GM12878 (cell line): ENCODE measurements at regions not wholly inside any gene's neighbourhood (a gene's known extent, or its start where the extent isn't known, plus 50 kb on each side); places are given as distances from the start of the nearest gene placed in this dataset.

Source experiments
- BCL11A ChIP-seq: IDR thresholded peaks from 2 replicates; pipeline ENCODE4 v1.6.1; 2011; ENCODE audit warnings: low read depth, low read length
- CEBPB ChIP-seq, 2 experiments: fragments of 150-350 bp in 1 of 2; IDR thresholded peaks; 2 replicates each; pipeline ENCODE4 v1.6.1; 2012 to 2014; ENCODE audit warnings: low read depth in 2 of 2, low read length in 2 of 2, borderline replicate concordance in 1 of 2, inconsistent platforms in 1 of 2
- DPF2 ChIP-seq: fragments of 450-650 bp; IDR thresholded peaks from 2 replicates; pipeline ENCODE4 v1.6.1; 2017; ENCODE audit warnings: mild to moderate bottlenecking
- EGR1 ChIP-seq, 2 experiments: IDR thresholded peaks; 1 replicate in 1 of 2; 2 replicates in 1 of 2; pipeline ENCODE4 v1.6.1; 2011 to 2012; ENCODE audit warnings: low read depth in 2 of 2, low read length in 2 of 2, borderline replicate concordance in 1 of 2, mild to moderate bottlenecking in 1 of 2, moderate library complexity in 1 of 2
- MXI1 ChIP-seq: fragments of 150-350 bp; IDR thresholded peaks from 2 replicates; pipeline ENCODE4 v1.6.1; 2011; ENCODE audit warnings: low read depth, mild to moderate bottlenecking, inconsistent platforms, low read length, improper control_type of control experiment
- NKRF ChIP-seq: fragments of 450-650 bp; conservative IDR thresholded peaks from 2 replicates; pipeline ENCODE4 v1.6.1; 2017; ENCODE audit warnings: mild to moderate bottlenecking, moderate library complexity
- NRF1 ChIP-seq: conservative IDR thresholded peaks from 2 replicates; pipeline ENCODE4 v1.6.1; 2011; ENCODE audit warnings: mild to moderate bottlenecking, low read depth, low read length, improper control_type of control experiment
- RBBP5 ChIP-seq: fragments of 200-600 bp; sonication (generic); conservative IDR thresholded peaks from 2 replicates; pipeline ENCODE4 v1.6.1; 2016
- RCOR1 ChIP-seq: conservative IDR thresholded peaks from 2 replicates; pipeline ENCODE4 v1.6.1; 2012; ENCODE audit warnings: low read depth, low read length, improper control_type of control experiment
- SMC3 ChIP-seq: IDR thresholded peaks from 2 replicates; pipeline ENCODE4 v1.6.1; 2011; ENCODE audit warnings: low read length, improper control_type of control experiment, borderline replicate concordance
- WRNIP1 ChIP-seq: IDR thresholded peaks from 2 replicates; pipeline ENCODE4 v1.6.1; 2011; ENCODE audit warnings: low read depth, low read length, improper control_type of control experiment, borderline replicate concordance
- TF ChIP-seq, protein P1 (sequence below), 3 experiments: IDR thresholded peaks in 2 of 3; conservative IDR thresholded peaks in 1 of 3; 2 replicates each; pipeline ENCODE4 v1.5.1; 2011; ENCODE audit warnings: low read depth in 3 of 3, low read length in 3 of 3, mild to moderate bottlenecking in 3 of 3, control low read depth in 2 of 3, moderate library complexity in 2 of 3, inconsistent platforms in 1 of 3, mixed read lengths in 1 of 3; ENCODE audit not compliant: control insufficient read depth in 2 of 3, insufficient read depth in 1 of 3; ENCODE audit errors: extremely low read depth in 1 of 3
- TF ChIP-seq, protein P2 (sequence below): IDR thresholded peaks from 2 replicates; pipeline ENCODE4 v1.6.1; 2012; ENCODE audit warnings: mild to moderate bottlenecking, low read depth, low read length

- no peak for TF ChIP-seq MXI1
- TF ChIP-seq RBBP5 = no peak
- TF ChIP-seq, protein P1, sequence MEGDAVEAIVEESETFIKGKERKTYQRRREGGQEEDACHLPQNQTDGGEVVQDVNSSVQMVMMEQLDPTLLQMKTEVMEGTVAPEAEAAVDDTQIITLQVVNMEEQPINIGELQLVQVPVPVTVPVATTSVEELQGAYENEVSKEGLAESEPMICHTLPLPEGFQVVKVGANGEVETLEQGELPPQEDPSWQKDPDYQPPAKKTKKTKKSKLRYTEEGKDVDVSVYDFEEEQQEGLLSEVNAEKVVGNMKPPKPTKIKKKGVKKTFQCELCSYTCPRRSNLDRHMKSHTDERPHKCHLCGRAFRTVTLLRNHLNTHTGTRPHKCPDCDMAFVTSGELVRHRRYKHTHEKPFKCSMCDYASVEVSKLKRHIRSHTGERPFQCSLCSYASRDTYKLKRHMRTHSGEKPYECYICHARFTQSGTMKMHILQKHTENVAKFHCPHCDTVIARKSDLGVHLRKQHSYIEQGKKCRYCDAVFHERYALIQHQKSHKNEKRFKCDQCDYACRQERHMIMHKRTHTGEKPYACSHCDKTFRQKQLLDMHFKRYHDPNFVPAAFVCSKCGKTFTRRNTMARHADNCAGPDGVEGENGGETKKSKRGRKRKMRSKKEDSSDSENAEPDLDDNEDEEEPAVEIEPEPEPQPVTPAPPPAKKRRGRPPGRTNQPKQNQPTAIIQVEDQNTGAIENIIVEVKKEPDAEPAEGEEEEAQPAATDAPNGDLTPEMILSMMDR (IDR thresholded peaks at IDR 0.05 in 2 of 3, conservative IDR thresholded peaks at IDR 0.05 in 1 of 3; ENCODE audit: control insufficient read depth in 2 of 3, extremely low read depth in 1 of 3, insufficient read depth in 1 of 3, low read depth in 3 of 3, low read length in 3 of 3) = no peak
- TF ChIP-seq RCOR1 = no peak
- no peak for TF ChIP-seq SMC3
- no peak for TF ChIP-seq DPF2
- no peak for TF ChIP-seq BCL11A
- no peak for TF ChIP-seq NRF1
- TF ChIP-seq WRNIP1 = no peak
- TF ChIP-seq, protein P2, sequence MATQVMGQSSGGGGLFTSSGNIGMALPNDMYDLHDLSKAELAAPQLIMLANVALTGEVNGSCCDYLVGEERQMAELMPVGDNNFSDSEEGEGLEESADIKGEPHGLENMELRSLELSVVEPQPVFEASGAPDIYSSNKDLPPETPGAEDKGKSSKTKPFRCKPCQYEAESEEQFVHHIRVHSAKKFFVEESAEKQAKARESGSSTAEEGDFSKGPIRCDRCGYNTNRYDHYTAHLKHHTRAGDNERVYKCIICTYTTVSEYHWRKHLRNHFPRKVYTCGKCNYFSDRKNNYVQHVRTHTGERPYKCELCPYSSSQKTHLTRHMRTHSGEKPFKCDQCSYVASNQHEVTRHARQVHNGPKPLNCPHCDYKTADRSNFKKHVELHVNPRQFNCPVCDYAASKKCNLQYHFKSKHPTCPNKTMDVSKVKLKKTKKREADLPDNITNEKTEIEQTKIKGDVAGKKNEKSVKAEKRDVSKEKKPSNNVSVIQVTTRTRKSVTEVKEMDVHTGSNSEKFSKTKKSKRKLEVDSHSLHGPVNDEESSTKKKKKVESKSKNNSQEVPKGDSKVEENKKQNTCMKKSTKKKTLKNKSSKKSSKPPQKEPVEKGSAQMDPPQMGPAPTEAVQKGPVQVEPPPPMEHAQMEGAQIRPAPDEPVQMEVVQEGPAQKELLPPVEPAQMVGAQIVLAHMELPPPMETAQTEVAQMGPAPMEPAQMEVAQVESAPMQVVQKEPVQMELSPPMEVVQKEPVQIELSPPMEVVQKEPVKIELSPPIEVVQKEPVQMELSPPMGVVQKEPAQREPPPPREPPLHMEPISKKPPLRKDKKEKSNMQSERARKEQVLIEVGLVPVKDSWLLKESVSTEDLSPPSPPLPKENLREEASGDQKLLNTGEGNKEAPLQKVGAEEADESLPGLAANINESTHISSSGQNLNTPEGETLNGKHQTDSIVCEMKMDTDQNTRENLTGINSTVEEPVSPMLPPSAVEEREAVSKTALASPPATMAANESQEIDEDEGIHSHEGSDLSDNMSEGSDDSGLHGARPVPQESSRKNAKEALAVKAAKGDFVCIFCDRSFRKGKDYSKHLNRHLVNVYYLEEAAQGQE = no peak
- no peak for TF ChIP-seq CEBPB (IDR thresholded peaks at IDR 0.05; ENCODE audit: borderline replicate concordance in 1 of 2, low read depth in 2 of 2, low read length in 2 of 2)
- TF ChIP-seq NKRF = no peak
- no peak for TF ChIP-seq EGR1 (IDR thresholded peaks at IDR 0.05; ENCODE audit: borderline replicate concordance in 1 of 2, low read depth in 2 of 2, low read length in 2 of 2)
Observed at GRCh38 chr3:182455011-182455410, 338.3 kb upstream of the ATP11B start.
